Thoracic aorta (tissue), 2 donors: ENCODE measurements at regions not wholly inside any gene's neighbourhood (a gene's known extent, or its start where the extent isn't known, plus 50 kb on each side); places are given as distances from the start of the nearest gene placed in this dataset.

Experiments used
- ATAC-seq: fragments of 150-250 bp; one replicate; pipeline ENCODE4 v1.8.0; 2017; ENCODE audit warnings: low read depth; ENCODE audit not compliant: insufficient number of reproducible peaks, low FRiP score
- DNase-seq: peaks from one replicate; pipeline ENCODE4 v3.0.0-alpha.2; 2020; ENCODE audit warnings: low spot score
- H3K27ac ChIP-seq, 2 donors: fragments of 200-600 bp; sonication (generic); 1 replicate in 1 of 2; 2 replicates in 1 of 2; pipeline ENCODE4 v1.5.1; 2016; ENCODE audit warnings: mild to moderate bottlenecking in 2 of 2, moderate library complexity in 2 of 2
- H3K27me3 ChIP-seq: fragments of 200-600 bp; sonication (generic); replicated peaks from 2 replicates; pipeline ENCODE4 v1.6.0; 2016; ENCODE audit warnings: mild to moderate bottlenecking; ENCODE audit not compliant: insufficient read depth
- H3K36me3 ChIP-seq: fragments of 200-600 bp; sonication (generic); one replicate; pipeline ENCODE4 v1.5.1; 2016
- H3K4me1 ChIP-seq, 2 donors: fragments of 200-600 bp; sonication (generic); 1 replicate in 1 of 2; 2 replicates in 1 of 2; pipeline versions ENCODE4 v1.5.1 to v1.6.0; 2016; ENCODE audit warnings: low read depth in 2 of 2, mild to moderate bottlenecking in 1 of 2; ENCODE audit not compliant: control insufficient read depth in 1 of 2
- H3K4me3 ChIP-seq: fragments of 200-600 bp; sonication (generic); 2 replicates; pipeline ENCODE4 v1.5.1; 2016; ENCODE audit warnings: mild to moderate bottlenecking
- H3K9me3 ChIP-seq: fragments of 200-600 bp; sonication (generic); 2 replicates; pipeline ENCODE4 v1.5.1; 2016
- TF ChIP-seq, protein P1 (sequence below): fragments of 200-600 bp; sonication (generic); IDR thresholded peaks from one replicate; pipeline ENCODE4 v1.5.1; 2019; ENCODE audit warnings: antibody characterized with exemption

DNA sequence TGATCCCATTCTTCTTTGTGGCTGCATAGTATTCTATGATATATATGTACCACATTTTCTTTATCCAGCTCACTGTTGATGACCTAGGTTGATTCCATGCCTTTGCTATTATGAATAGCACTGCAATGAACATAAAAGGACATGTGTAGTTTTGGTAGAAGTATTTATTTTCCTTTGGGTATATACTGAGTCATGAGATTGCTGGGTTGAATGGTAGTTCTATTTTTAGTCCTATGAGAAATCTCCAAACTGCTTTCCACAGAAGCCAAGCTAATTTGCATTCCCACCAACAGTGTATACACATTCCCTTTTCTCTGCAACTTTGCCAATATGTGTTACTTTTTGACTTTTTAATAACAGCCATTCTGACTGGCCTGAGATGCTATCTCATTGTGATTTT, 278.3 kb downstream of the PCDH18 start:
- DNase-seq (no peak), ATAC-seq (peak; percentile 40)
- no peak overlapping the region for H3K4me3 ChIP-seq
- no peaks in the 10 kb centered on the region for H3K27me3 ChIP-seq
- no peak overlapping the region for H3K27ac ChIP-seq
- H3K4me1 ChIP-seq, result no peaks in the 10 kb centered on the region
- no peaks in the 10 kb centered on the region for H3K36me3 ChIP-seq
- H3K9me3 ChIP-seq, result no peaks in the 10 kb centered on the region
- TF ChIP-seq, protein P1, sequence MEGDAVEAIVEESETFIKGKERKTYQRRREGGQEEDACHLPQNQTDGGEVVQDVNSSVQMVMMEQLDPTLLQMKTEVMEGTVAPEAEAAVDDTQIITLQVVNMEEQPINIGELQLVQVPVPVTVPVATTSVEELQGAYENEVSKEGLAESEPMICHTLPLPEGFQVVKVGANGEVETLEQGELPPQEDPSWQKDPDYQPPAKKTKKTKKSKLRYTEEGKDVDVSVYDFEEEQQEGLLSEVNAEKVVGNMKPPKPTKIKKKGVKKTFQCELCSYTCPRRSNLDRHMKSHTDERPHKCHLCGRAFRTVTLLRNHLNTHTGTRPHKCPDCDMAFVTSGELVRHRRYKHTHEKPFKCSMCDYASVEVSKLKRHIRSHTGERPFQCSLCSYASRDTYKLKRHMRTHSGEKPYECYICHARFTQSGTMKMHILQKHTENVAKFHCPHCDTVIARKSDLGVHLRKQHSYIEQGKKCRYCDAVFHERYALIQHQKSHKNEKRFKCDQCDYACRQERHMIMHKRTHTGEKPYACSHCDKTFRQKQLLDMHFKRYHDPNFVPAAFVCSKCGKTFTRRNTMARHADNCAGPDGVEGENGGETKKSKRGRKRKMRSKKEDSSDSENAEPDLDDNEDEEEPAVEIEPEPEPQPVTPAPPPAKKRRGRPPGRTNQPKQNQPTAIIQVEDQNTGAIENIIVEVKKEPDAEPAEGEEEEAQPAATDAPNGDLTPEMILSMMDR, result no peak

DNA sequence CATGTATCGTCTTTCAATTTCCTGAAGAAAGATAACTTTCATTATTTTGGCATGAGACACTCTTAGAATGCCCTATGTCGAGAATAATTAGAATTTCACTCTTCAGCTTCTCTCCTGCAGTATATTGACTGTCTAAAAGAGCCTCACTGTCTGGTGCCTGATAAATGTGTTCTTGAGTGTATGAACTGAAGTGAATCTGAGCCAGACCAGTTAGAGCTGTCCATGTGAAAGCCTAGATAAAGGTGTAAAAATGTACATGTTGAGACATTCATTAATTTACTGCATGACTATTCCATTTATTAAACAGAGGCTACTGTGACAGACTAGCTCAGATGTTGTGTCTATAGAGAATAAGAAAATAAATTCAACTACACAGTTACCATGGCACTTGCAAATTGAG, 283.2 kb downstream of the PCDH18 start:
- no peaks in the 10 kb centered on the region for H3K4me1 ChIP-seq
- H3K36me3 ChIP-seq, result no peaks in the 10 kb centered on the region
- H3K9me3 ChIP-seq, result no peaks in the 10 kb centered on the region
- H3K27me3 ChIP-seq, result no peaks in the 10 kb centered on the region
- no peak overlapping the region for H3K27ac ChIP-seq
- ATAC-seq (no peak), DNase-seq (no peak)
- TF ChIP-seq, protein P1, result no peak
- no peak overlapping the region for H3K4me3 ChIP-seq

DNA sequence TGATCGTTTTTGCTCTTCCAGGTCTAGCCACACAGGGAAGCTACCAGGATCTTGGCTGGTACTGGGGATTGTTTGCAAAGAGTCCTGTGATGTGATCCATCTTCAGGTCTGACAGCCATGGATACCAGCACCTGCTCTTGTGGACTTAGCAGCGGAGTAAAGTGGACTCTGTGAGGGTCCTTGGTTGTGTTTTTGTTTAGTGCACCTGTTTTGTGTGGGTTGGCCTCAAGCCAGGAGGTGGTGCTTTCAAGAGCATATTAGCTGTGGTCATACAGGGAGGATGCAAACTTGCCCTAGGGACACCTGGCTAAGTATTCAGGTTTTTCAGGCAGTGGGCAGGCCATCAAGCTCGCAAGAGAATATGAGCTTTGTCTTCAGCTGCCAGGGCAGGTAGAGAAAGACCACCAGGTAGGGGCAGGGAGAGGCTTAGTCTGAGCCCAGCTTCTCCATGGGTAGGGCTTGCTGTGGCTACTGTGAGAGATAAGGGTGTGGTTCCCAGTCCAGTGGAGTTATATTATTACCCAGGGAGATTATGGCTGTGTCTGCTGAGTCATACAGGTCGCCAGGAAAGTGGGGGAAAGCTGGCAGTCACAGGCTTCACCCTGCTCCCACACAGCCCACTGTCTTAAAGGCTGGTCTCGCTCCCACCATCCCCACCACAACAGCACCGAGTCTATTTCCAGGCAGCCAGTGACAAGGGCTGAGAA, 293.7 kb downstream of the PCDH18 start:
- TF ChIP-seq, protein P1, result no peak
- no peak for ATAC-seq
- H3K9me3 ChIP-seq, result no peaks in the 10 kb centered on the region
- H3K4me3 ChIP-seq, result no peak overlapping the region
- H3K4me1 ChIP-seq, result no peaks in the 10 kb centered on the region
- H3K36me3 ChIP-seq, result no peaks in the 10 kb centered on the region
- H3K27ac ChIP-seq, result no peak overlapping the region
- no peak for DNase-seq
- no peaks in the 10 kb centered on the region for H3K27me3 ChIP-seq

GRCh38 chr4:137226900-137227299, 305.4 kb downstream of the PCDH18 start:
- ATAC-seq (no peak), DNase-seq (no peak)
- TF ChIP-seq, protein P1, result peak; percentile 16
- H3K27me3 ChIP-seq, result no peaks in the 10 kb centered on the region
- no peak overlapping the region for H3K27ac ChIP-seq
- no peaks in the 10 kb centered on the region for H3K9me3 ChIP-seq
- H3K4me1 ChIP-seq, result no peaks in the 10 kb centered on the region
- no peak overlapping the region for H3K4me3 ChIP-seq
- no peaks in the 10 kb centered on the region for H3K36me3 ChIP-seq

GRCh38 chr4:137226221-137226620, 306.1 kb downstream of the PCDH18 start:
- no peaks in the 10 kb centered on the region for H3K36me3 ChIP-seq
- H3K27me3 ChIP-seq, result no peaks in the 10 kb centered on the region
- no peaks in the 10 kb centered on the region for H3K4me1 ChIP-seq
- no peak overlapping the region for H3K4me3 ChIP-seq
- ATAC-seq (no peak), DNase-seq (no peak)
- no peak overlapping the region for H3K27ac ChIP-seq
- TF ChIP-seq, protein P1, result no peak
- H3K9me3 ChIP-seq, result no peaks in the 10 kb centered on the region
